Hepatocyte (in vitro differentiated cells): ENCODE measurements at regions not wholly inside any gene's neighbourhood (a gene's known extent, or its start where the extent isn't known, plus 50 kb on each side); places are given as distances from the start of the nearest gene placed in this dataset.

ENCODE experiments used
- DNase-seq: peaks from one replicate; pipeline ENCODE4 v3.0.0-alpha.2; 2016; ENCODE audit warnings: low spot score
- H2AFZ ChIP-seq: fragments of 200-600 bp; sonication (generic); 2 replicates; pipeline ENCODE4 v1.6.0; 2016; ENCODE audit warnings: antibody characterized with exemption, mild to moderate bottlenecking
- H3K27ac ChIP-seq: fragments of 200-600 bp; sonication (generic); 2 replicates; pipeline ENCODE4 v1.5.1; 2016; ENCODE audit warnings: mild to moderate bottlenecking
- H3K27me3 ChIP-seq: fragments of 200-600 bp; sonication (generic); 2 replicates; pipeline ENCODE4 v1.6.1; 2016
- H3K36me3 ChIP-seq: fragments of 200-600 bp; sonication (generic); replicated peaks from 2 replicates; pipeline ENCODE4 v1.5.1; 2016; ENCODE audit warnings: low read depth; ENCODE audit not compliant: insufficient read depth
- H3K4me1 ChIP-seq: fragments of 200-600 bp; sonication (generic); 2 replicates; pipeline ENCODE4 v1.5.1; 2016; ENCODE audit warnings: mild to moderate bottlenecking, moderate library complexity; ENCODE audit not compliant: insufficient read depth
- H3K4me2 ChIP-seq: fragments of 200-600 bp; sonication (generic); 2 replicates; pipeline ENCODE4 v1.6.0; 2016
- H3K4me3 ChIP-seq: fragments of 200-600 bp; sonication (generic); 2 replicates; pipeline ENCODE4 v1.5.1; 2016; ENCODE audit warnings: mild to moderate bottlenecking
- H3K79me2 ChIP-seq: fragments of 200-600 bp; sonication (generic); 2 replicates; pipeline ENCODE4 v1.6.0; 2017; ENCODE audit warnings: mild to moderate bottlenecking
- H3K9me2 ChIP-seq: fragments of 200-600 bp; sonication (generic); replicated peaks from 2 replicates; pipeline ENCODE4 v1.6.0; 2017; ENCODE audit warnings: mild to moderate bottlenecking; ENCODE audit not compliant: insufficient read depth
- H3K9me3 ChIP-seq: fragments of 200-600 bp; sonication (generic); 2 replicates; pipeline ENCODE4 v1.5.1; 2016; ENCODE audit warnings: low read depth, mild to moderate bottlenecking
- H4K20me1 ChIP-seq: fragments of 200-600 bp; sonication (generic); 2 replicates; pipeline ENCODE4 v1.6.0; 2016; ENCODE audit warnings: mild to moderate bottlenecking; ENCODE audit not compliant: insufficient read depth, poor library complexity, severe bottlenecking
- CTCF ChIP-seq: fragments of 200-600 bp; sonication (generic); IDR thresholded peaks from 2 replicates; pipeline ENCODE4 v1.5.1; 2016; ENCODE audit warnings: antibody characterized with exemption, mild to moderate bottlenecking; ENCODE audit not compliant: poor library complexity
- EZH2 ChIP-seq: fragments of 200-600 bp; sonication (generic); IDR thresholded peaks from 2 replicates; pipeline ENCODE4 v1.6.1; 2016; ENCODE audit warnings: antibody characterized with exemption, mild to moderate bottlenecking, borderline replicate concordance
- EZH2phosphoT487 ChIP-seq: fragments of 200-600 bp; sonication (generic); IDR thresholded peaks from one replicate; pipeline ENCODE4 v1.6.1; 2018; ENCODE audit warnings: antibody characterized with exemption, mild to moderate bottlenecking, low read depth, moderate library complexity; ENCODE audit not compliant: unreplicated experiment, severe bottlenecking
- WGBS: methylation state at CpG from one replicate; pipeline ENCODE4 v1.1.6; 2016; ENCODE audit warnings: low lambda C conversion rate; ENCODE audit errors: missing lambda C conversion rate; 5-methylcytosine and 5-hydroxymethylcytosine counted together

GRCh38 chr21:18759267-18759666 lies 355.7 kb upstream of the TMPRSS15 start:
- no peak overlapping the region for H3K27ac ChIP-seq
- DNase-seq, result no peak
- no peak overlapping the region for H3K4me3 ChIP-seq
- TF ChIP-seq EZH2phosphoT487, result no peak
- TF ChIP-seq CTCF, result no peak
- no peak for TF ChIP-seq EZH2
- 94% methylated on average over 7 of the region's 7 CpGs for WGBS
- no peaks in the 10 kb centered on the region for H4K20me1 ChIP-seq
- H3K9me2 ChIP-seq, result no peaks in the 10 kb centered on the region
- no peaks in the 10 kb centered on the region for H3K9me3 ChIP-seq
- H3K36me3 ChIP-seq, result no peaks in the 10 kb centered on the region
- no peaks in the 10 kb centered on the region for H3K4me1 ChIP-seq
- no peaks in the 10 kb centered on the region for H3K79me2 ChIP-seq
- H3K27me3 ChIP-seq, result no peaks in the 10 kb centered on the region
- no peak overlapping the region for H2AFZ ChIP-seq
- no peak overlapping the region for H3K4me2 ChIP-seq

GRCh38 chr21:18759751-18760161 lies 356.2 kb upstream of the TMPRSS15 start:
- Histone ChIP-seq H3K9me2 (no peaks in the 10 kb centered on the region), H3K9me3 (no peaks in the 10 kb centered on the region), H3K4me1 (no peaks in the 10 kb centered on the region), H3K79me2 (no peaks in the 10 kb centered on the region), H3K27ac (no peak overlapping the region), H2AFZ (no peak overlapping the region), H3K4me3 (no peak overlapping the region), H3K4me2 (no peak overlapping the region), H4K20me1 (no peaks in the 10 kb centered on the region), H3K27me3 (no peaks in the 10 kb centered on the region), H3K36me3 (no peaks in the 10 kb centered on the region)
- TF ChIP-seq CTCF, result no peak
- TF ChIP-seq EZH2phosphoT487, result no peak
- 96% methylated on average over 17 of the region's 17 CpGs for WGBS
- no peak for DNase-seq

GRCh38 chr21:18760247-18760646 lies 356.7 kb upstream of the TMPRSS15 start:
- 88% methylated on average over 5 of the region's 5 CpGs for WGBS
- Histone ChIP-seq H3K27ac (no peak overlapping the region), H3K79me2 (no peaks in the 10 kb centered on the region), H3K27me3 (no peaks in the 10 kb centered on the region), H3K9me2 (no peaks in the 10 kb centered on the region), H3K4me3 (no peak overlapping the region), H3K9me3 (no peaks in the 10 kb centered on the region), H3K4me1 (no peaks in the 10 kb centered on the region), H4K20me1 (no peaks in the 10 kb centered on the region), H3K4me2 (no peak overlapping the region), H2AFZ (no peak overlapping the region), H3K36me3 (no peaks in the 10 kb centered on the region)
- DNase-seq, result no peak
- no peak for TF ChIP-seq EZH2
- no peak for TF ChIP-seq EZH2phosphoT487
- TF ChIP-seq CTCF, result no peak

- WGBS, result 97% methylated on average over 15 of the region's 15 CpGs
- Histone ChIP-seq H3K27me3 (no peaks in the 10 kb centered on the region), H3K27ac (no peak overlapping the region), H3K36me3 (no peaks in the 10 kb centered on the region), H3K4me1 (no peaks in the 10 kb centered on the region), H3K9me2 (no peaks in the 10 kb centered on the region), H3K79me2 (no peaks in the 10 kb centered on the region), H4K20me1 (no peaks in the 10 kb centered on the region), H3K9me3 (no peaks in the 10 kb centered on the region), H3K4me3 (no peak overlapping the region), H2AFZ (no peak overlapping the region), H3K4me2 (no peak overlapping the region)
- TF ChIP-seq EZH2 (no peak), EZH2phosphoT487 (no peak)
- no peak for DNase-seq
Measured at GRCh38 chr21:18764720-18765119, 361.1 kb upstream of the TMPRSS15 start.
